ENCODE measurements at regions not wholly inside any gene's neighbourhood (a gene's known extent, or its start where the extent isn't known, plus 50 kb on each side); places are given as distances from the start of the nearest gene placed in this dataset.

- TF ChIP-seq EZH2 (IDR thresholded peaks at IDR 0.05; ENCODE audit: borderline replicate concordance, low read depth, low read length, severe bottlenecking), result no peak
- TF ChIP-seq CTCF (IDR thresholded peaks at IDR 0.05; ENCODE audit: borderline replicate concordance, extremely low read depth, low read length, poor library complexity, severe bottlenecking), result no peak
Observed at GRCh38 chr18:1846640-1847039, 724.7 kb downstream of the METTL4 start.

Measured in DND-41 (cell line).